Peyer's patch (tissue), 4 donors: ENCODE measurements at regions not wholly inside any gene's neighbourhood (a gene's known extent, or its start where the extent isn't known, plus 50 kb on each side); places are given as distances from the start of the nearest gene placed in this dataset.

Experiments
- POLR2A ChIP-seq, 2 donors: fragments of 450-650 bp; IDR thresholded peaks; one replicate each; pipeline ENCODE4 v1.5.1; 2017; ENCODE audit warnings: antibody characterized with exemption in 2 of 2, mild to moderate bottlenecking in 2 of 2, moderate library complexity in 2 of 2
- TF ChIP-seq, protein P1 (sequence below), 6 experiments: fragments of 450-650 bp in 4 of 6; fragments of 200-600 bp in 2 of 6; sonication (generic) in 1 of 6; IDR thresholded peaks; one replicate each; pipeline ENCODE4 v1.5.1; 2017 to 2019; ENCODE audit warnings: antibody characterized with exemption in 6 of 6, mild to moderate bottlenecking in 3 of 6, moderate library complexity in 1 of 6

DNA sequence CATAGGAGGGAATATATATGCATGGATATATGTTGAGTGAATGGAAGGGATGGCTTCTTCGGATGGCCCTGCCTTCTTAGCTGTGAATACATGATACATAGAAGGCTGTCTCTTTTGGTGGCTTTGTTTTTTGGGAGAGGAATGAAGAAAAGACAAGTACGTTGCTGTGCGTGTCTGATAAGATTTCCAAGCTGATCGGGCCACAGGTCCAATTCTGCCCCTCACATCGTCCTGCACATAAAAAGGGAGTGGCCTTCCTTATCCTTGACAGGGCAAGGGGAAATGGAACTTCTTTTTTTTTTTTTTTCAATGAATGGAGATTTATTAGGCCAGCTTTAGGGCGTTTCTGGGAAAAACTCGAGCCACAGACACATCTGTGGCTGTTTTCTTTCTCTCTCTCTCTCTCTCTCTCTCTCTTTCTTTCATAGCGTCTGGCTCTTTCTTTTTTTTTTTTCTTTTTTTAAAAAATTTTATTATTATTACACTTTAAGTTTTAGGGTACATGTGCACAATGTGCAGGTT lies 103.8 kb upstream of the SPATA13 start:
- TF ChIP-seq, protein P1, sequence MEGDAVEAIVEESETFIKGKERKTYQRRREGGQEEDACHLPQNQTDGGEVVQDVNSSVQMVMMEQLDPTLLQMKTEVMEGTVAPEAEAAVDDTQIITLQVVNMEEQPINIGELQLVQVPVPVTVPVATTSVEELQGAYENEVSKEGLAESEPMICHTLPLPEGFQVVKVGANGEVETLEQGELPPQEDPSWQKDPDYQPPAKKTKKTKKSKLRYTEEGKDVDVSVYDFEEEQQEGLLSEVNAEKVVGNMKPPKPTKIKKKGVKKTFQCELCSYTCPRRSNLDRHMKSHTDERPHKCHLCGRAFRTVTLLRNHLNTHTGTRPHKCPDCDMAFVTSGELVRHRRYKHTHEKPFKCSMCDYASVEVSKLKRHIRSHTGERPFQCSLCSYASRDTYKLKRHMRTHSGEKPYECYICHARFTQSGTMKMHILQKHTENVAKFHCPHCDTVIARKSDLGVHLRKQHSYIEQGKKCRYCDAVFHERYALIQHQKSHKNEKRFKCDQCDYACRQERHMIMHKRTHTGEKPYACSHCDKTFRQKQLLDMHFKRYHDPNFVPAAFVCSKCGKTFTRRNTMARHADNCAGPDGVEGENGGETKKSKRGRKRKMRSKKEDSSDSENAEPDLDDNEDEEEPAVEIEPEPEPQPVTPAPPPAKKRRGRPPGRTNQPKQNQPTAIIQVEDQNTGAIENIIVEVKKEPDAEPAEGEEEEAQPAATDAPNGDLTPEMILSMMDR (IDR thresholded peaks at IDR 0.05) = no peak
- no peak for TF ChIP-seq POLR2A (IDR thresholded peaks at IDR 0.05)
